ENCODE measurements at regions not wholly inside any gene's neighbourhood (a gene's known extent, or its start where the extent isn't known, plus 50 kb on each side); places are given as distances from the start of the nearest gene placed in this dataset.

DNA sequence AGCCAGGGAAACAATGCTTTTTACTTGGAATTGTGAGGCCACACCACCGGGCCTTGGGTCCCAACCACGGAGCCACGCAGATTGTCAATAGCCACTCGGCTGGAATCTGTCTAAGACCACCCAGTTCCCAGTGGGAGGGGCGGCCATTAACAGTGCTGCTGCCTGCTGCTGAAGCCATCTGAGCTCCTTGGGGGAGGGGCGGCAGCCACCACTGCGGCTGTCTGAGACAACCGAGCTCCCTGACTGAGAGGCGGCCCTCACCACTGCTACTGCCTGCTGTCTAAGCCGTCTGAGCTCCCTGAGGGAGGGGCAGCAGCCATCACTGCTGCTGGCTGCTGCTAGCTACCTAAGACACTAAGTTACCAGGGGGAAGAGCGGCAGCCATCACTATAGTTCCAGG lies 64.3 kb downstream of the DMRTA2 start:
- Histone ChIP-seq H3K9me3 (ENCODE audit: low read length) (no peaks in the 10 kb centered on the region), H3K36me3 (ENCODE audit: insufficient read depth, low read length) (no peaks in the 10 kb centered on the region), H3F3A (ENCODE audit: insufficient read depth, low read length) (no peaks in the 10 kb centered on the region), H3K4me1 (ENCODE audit: insufficient read depth, low read length, severe bottlenecking) (no peaks in the 10 kb centered on the region), H4K20me1 (ENCODE audit: insufficient read depth, low read length) (no peaks in the 10 kb centered on the region), H3K9ac (ENCODE audit: low read length) (no peak overlapping the region), H3K79me2 (ENCODE audit: insufficient read depth, low read length) (no peaks in the 10 kb centered on the region), H3K27me3 (ENCODE audit: insufficient read depth, low read length) (no peaks in the 10 kb centered on the region; the same call in 1 of the 2 replicates), H3K27ac (ENCODE audit: low read depth, low read length, poor library complexity, severe bottlenecking) (no peak overlapping the region), H3K4me2 (ENCODE audit: low read length) (no peak overlapping the region), H2AFZ (ENCODE audit: low read length) (no peak overlapping the region), H3K9me2 (ENCODE audit: low read depth, low read length) (no peaks in the 10 kb centered on the region), H3K4me3 (ENCODE audit: low read depth, low read length, poor library complexity, severe bottlenecking) (no peak overlapping the region)
- TF ChIP-seq, protein P1, sequence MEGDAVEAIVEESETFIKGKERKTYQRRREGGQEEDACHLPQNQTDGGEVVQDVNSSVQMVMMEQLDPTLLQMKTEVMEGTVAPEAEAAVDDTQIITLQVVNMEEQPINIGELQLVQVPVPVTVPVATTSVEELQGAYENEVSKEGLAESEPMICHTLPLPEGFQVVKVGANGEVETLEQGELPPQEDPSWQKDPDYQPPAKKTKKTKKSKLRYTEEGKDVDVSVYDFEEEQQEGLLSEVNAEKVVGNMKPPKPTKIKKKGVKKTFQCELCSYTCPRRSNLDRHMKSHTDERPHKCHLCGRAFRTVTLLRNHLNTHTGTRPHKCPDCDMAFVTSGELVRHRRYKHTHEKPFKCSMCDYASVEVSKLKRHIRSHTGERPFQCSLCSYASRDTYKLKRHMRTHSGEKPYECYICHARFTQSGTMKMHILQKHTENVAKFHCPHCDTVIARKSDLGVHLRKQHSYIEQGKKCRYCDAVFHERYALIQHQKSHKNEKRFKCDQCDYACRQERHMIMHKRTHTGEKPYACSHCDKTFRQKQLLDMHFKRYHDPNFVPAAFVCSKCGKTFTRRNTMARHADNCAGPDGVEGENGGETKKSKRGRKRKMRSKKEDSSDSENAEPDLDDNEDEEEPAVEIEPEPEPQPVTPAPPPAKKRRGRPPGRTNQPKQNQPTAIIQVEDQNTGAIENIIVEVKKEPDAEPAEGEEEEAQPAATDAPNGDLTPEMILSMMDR (IDR thresholded peaks at IDR 0.05; ENCODE audit: low read length): no peak
- TF ChIP-seq EZH2 (IDR thresholded peaks at IDR 0.05; ENCODE audit: borderline replicate concordance, low read length): no peak

DNA sequence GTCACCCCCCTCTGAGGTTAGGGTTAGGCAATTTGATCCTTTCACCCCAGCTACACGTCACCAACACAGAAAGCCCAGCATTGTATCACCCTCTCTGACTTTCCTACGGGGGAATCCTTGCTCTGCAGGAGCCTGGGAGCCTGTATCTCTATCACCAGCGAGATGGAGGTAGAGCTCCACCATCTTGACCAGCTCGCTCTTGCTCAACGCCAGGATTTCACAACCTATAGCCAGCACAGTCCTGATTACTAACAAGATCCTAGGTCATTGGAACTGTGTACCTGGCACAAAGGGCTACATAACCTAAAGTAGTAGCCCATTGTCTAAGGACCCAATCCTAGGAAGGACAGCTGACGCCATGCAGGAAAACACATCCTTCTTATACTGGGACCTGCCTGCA lies 66.1 kb downstream of the DMRTA2 start:
- Histone ChIP-seq H3K9me2 (ENCODE audit: low read depth, low read length) (no peaks in the 10 kb centered on the region), H3K36me3 (ENCODE audit: insufficient read depth, low read length) (no peaks in the 10 kb centered on the region), H3K27ac (ENCODE audit: low read depth, low read length, poor library complexity, severe bottlenecking) (no peak overlapping the region), H2AFZ (ENCODE audit: low read length) (no peak overlapping the region), H3K9ac (ENCODE audit: low read length) (no peak overlapping the region), H3K4me1 (ENCODE audit: insufficient read depth, low read length, severe bottlenecking) (no peaks in the 10 kb centered on the region), H4K20me1 (ENCODE audit: insufficient read depth, low read length) (no peaks in the 10 kb centered on the region), H3K27me3 (ENCODE audit: insufficient read depth, low read length) (no peaks in the 10 kb centered on the region; the same call in 1 of the 2 replicates), H3K9me3 (ENCODE audit: low read length) (no peaks in the 10 kb centered on the region), H3F3A (ENCODE audit: insufficient read depth, low read length) (no peaks in the 10 kb centered on the region), H3K79me2 (ENCODE audit: insufficient read depth, low read length) (no peaks in the 10 kb centered on the region), H3K4me3 (ENCODE audit: low read depth, low read length, poor library complexity, severe bottlenecking) (no peak overlapping the region), H3K4me2 (ENCODE audit: low read length) (no peak overlapping the region)
- TF ChIP-seq EZH2 (IDR thresholded peaks at IDR 0.05; ENCODE audit: borderline replicate concordance, low read length): no peak
- TF ChIP-seq, protein P1 (IDR thresholded peaks at IDR 0.05; ENCODE audit: low read length): no peak

DNA sequence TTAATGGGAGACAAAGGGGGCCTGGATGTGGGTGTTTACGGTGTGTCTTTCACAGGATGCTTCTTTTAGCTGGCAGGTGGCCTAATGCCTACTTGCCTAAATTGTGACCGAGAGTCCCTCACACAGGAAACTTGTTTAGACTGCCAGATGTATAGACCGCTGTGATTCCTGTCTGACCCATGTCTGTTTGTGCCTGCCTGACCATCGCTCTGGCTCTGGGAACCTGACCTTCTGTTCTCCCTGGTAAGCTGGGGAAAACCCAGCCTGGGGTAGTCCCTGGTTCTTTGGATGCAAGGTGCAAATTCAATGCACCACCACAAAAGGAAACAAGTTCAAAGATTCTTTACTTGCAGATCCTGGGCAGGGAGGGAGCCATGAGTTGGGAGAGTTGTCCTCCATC lies 68.4 kb downstream of the DMRTA2 start:
- Histone ChIP-seq H2AFZ (ENCODE audit: low read length) (no peak overlapping the region), H3K27ac (ENCODE audit: low read depth, low read length, poor library complexity, severe bottlenecking) (no peak overlapping the region), H3K27me3 (ENCODE audit: insufficient read depth, low read length) (no peaks in the 10 kb centered on the region; the same call in 1 of the 2 replicates), H3F3A (ENCODE audit: insufficient read depth, low read length) (no peaks in the 10 kb centered on the region), H4K20me1 (ENCODE audit: insufficient read depth, low read length) (no peaks in the 10 kb centered on the region), H3K9me2 (ENCODE audit: low read depth, low read length) (no peaks in the 10 kb centered on the region), H3K4me1 (ENCODE audit: insufficient read depth, low read length, severe bottlenecking) (no peaks in the 10 kb centered on the region), H3K4me2 (ENCODE audit: low read length) (no peak overlapping the region), H3K9me3 (ENCODE audit: low read length) (no peaks in the 10 kb centered on the region), H3K4me3 (ENCODE audit: low read depth, low read length, poor library complexity, severe bottlenecking) (no peak overlapping the region), H3K79me2 (ENCODE audit: insufficient read depth, low read length) (no peaks in the 10 kb centered on the region), H3K9ac (ENCODE audit: low read length) (no peak overlapping the region), H3K36me3 (ENCODE audit: insufficient read depth, low read length) (no peaks in the 10 kb centered on the region)
- TF ChIP-seq EZH2 (IDR thresholded peaks at IDR 0.05; ENCODE audit: borderline replicate concordance, low read length): no peak
- TF ChIP-seq, protein P1 (IDR thresholded peaks at IDR 0.05; ENCODE audit: low read length): no peak
